ENCODE measurements at regions not wholly inside any gene's neighbourhood (a gene's known extent, or its start where the extent isn't known, plus 50 kb on each side); places are given as distances from the start of the nearest gene placed in this dataset.

DNA sequence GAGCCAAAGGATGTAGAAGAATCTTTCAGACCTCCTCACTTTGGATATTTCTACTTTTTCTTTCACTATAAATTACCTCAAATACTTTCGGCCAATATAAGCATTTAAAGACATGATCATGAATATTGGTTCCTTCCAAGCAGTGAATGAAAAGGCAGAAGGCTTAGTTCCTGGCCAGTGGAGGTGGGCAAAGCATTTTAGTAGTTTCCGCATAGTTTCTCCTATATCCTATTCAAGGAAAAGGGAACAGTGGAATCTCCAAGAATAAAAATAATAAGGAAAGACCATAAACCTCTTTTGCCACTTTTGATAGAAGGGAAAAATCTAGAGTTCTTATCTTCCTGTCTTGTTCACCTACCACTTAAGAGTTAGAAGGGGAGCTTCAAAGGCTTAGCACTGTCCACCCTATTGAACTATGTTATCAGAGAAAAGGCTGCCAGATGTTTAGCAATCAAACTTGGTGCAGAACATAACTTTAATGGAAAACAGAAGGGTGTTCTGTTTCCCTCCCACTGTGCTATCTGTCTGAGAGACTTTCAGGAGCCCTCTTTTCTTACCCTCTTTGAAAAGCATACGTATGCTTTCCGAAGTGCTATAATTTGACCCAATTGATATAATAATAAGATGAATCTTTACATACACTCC lies 155.6 kb upstream of the DPH6 start:
- TF ChIP-seq, protein P1, sequence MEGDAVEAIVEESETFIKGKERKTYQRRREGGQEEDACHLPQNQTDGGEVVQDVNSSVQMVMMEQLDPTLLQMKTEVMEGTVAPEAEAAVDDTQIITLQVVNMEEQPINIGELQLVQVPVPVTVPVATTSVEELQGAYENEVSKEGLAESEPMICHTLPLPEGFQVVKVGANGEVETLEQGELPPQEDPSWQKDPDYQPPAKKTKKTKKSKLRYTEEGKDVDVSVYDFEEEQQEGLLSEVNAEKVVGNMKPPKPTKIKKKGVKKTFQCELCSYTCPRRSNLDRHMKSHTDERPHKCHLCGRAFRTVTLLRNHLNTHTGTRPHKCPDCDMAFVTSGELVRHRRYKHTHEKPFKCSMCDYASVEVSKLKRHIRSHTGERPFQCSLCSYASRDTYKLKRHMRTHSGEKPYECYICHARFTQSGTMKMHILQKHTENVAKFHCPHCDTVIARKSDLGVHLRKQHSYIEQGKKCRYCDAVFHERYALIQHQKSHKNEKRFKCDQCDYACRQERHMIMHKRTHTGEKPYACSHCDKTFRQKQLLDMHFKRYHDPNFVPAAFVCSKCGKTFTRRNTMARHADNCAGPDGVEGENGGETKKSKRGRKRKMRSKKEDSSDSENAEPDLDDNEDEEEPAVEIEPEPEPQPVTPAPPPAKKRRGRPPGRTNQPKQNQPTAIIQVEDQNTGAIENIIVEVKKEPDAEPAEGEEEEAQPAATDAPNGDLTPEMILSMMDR (IDR thresholded peaks at IDR 0.05) = no peak
- no peak for TF ChIP-seq POLR2A (IDR thresholded peaks at IDR 0.05)

Data from adrenal gland (tissue), 5 donors.